ENCODE measurements at regions not wholly inside any gene's neighbourhood (a gene's known extent, or its start where the extent isn't known, plus 50 kb on each side); places are given as distances from the start of the nearest gene placed in this dataset.

- no peak for DNase-seq (ENCODE audit: low read depth in 6 of 9, low spot score in 9 of 9)
- Histone ChIP-seq H3K36me3 (ENCODE audit: control insufficient read depth in 2 of 2, insufficient read depth in 2 of 2, low read length in 1 of 2) (no peaks in the 10 kb centered on the region), H3K27me3 (ENCODE audit: control insufficient read depth in 2 of 2, insufficient read depth in 1 of 2, low read length in 1 of 2) (no peaks in the 10 kb centered on the region), H3K4me3 (ENCODE audit: low read length in 2 of 2) (no peak overlapping the region), H3K9me3 (ENCODE audit: control insufficient read depth in 2 of 2, insufficient read depth in 1 of 2, low read length in 1 of 2) (no peaks in the 10 kb centered on the region), H3K27ac (ENCODE audit: low read depth in 1 of 2, low read length in 1 of 2) (no peak overlapping the region), H3K4me1 (ENCODE audit: control insufficient read depth in 2 of 2, insufficient read depth in 2 of 2, low read length in 2 of 2) (no peaks in the 10 kb centered on the region)
- 76% methylated on average over 2 of the region's 2 CpGs for WGBS
Measured at GRCh38 chr5:6995115-6995514, 281.9 kb downstream of the TENT4A start.

GRCh38 chr5:7000310-7000709 lies 287.1 kb downstream of the TENT4A start:
- Histone ChIP-seq H3K4me1 (ENCODE audit: control insufficient read depth in 2 of 2, insufficient read depth in 2 of 2, low read length in 2 of 2) (no peaks in the 10 kb centered on the region), H3K27ac (ENCODE audit: low read depth in 1 of 2, low read length in 1 of 2) (no peak overlapping the region), H3K36me3 (ENCODE audit: control insufficient read depth in 2 of 2, insufficient read depth in 2 of 2, low read length in 1 of 2) (no peaks in the 10 kb centered on the region), H3K27me3 (ENCODE audit: control insufficient read depth in 2 of 2, insufficient read depth in 1 of 2, low read length in 1 of 2) (no peaks in the 10 kb centered on the region), H3K4me3 (ENCODE audit: low read length in 2 of 2) (no peak overlapping the region), H3K9me3 (ENCODE audit: control insufficient read depth in 2 of 2, insufficient read depth in 1 of 2, low read length in 1 of 2) (no peaks in the 10 kb centered on the region)
- no peak for DNase-seq (ENCODE audit: low read depth in 6 of 9, low spot score in 9 of 9)
- WGBS, result 70% methylated on average over 4 of the region's 4 CpGs

GRCh38 chr5:7010591-7010990 lies 297.4 kb downstream of the TENT4A start:
- 58% methylated on average over 6 of the region's 6 CpGs for WGBS

GRCh38 chr5:7012057-7012456 lies 298.8 kb downstream of the TENT4A start:
- DNase-seq (ENCODE audit: low read depth in 6 of 9, low spot score in 9 of 9), result no peak
- no peaks in the 10 kb centered on the region for H3K4me1 ChIP-seq (ENCODE audit: control insufficient read depth in 2 of 2, insufficient read depth in 2 of 2, low read length in 2 of 2)
- WGBS, result 88% methylated on average over 2 of the region's 2 CpGs
- no peaks in the 10 kb centered on the region for H3K27me3 ChIP-seq (ENCODE audit: control insufficient read depth in 2 of 2, insufficient read depth in 1 of 2, low read length in 1 of 2)
- no peaks in the 10 kb centered on the region for H3K36me3 ChIP-seq (ENCODE audit: control insufficient read depth in 2 of 2, insufficient read depth in 2 of 2, low read length in 1 of 2)
- peaks cover 0 to 4% of the 10 kb centered on the region in 2 donors for H3K9me3 ChIP-seq (ENCODE audit: control insufficient read depth in 2 of 2, insufficient read depth in 1 of 2, low read length in 1 of 2)
- no peak overlapping the region for H3K27ac ChIP-seq (ENCODE audit: low read depth in 1 of 2, low read length in 1 of 2)
- H3K4me3 ChIP-seq (ENCODE audit: low read length in 2 of 2), result no peak overlapping the region

More at GRCh38 chr5:7010591-7010990, 297.4 kb downstream of the TENT4A start:
- no peak overlapping the region for H3K4me3 ChIP-seq (ENCODE audit: low read length in 2 of 2)
- no peak for DNase-seq (ENCODE audit: low read depth in 6 of 9, low spot score in 9 of 9)
- H3K27me3 ChIP-seq (ENCODE audit: control insufficient read depth in 2 of 2, insufficient read depth in 1 of 2, low read length in 1 of 2), result no peaks in the 10 kb centered on the region
- no peaks in the 10 kb centered on the region for H3K36me3 ChIP-seq (ENCODE audit: control insufficient read depth in 2 of 2, insufficient read depth in 2 of 2, low read length in 1 of 2)
- H3K4me1 ChIP-seq (ENCODE audit: control insufficient read depth in 2 of 2, insufficient read depth in 2 of 2, low read length in 2 of 2), result no peaks in the 10 kb centered on the region
- H3K27ac ChIP-seq (ENCODE audit: low read depth in 1 of 2, low read length in 1 of 2), result no peak overlapping the region
- H3K9me3 ChIP-seq (ENCODE audit: control insufficient read depth in 2 of 2, insufficient read depth in 1 of 2, low read length in 1 of 2), result peaks cover 0 to under 1% of the 10 kb centered on the region in 2 donors

GRCh38 chr5:7014611-7015010 lies 301.4 kb downstream of the TENT4A start:
- no peak overlapping the region for H3K4me3 ChIP-seq (ENCODE audit: low read length in 2 of 2)
- H3K4me1 ChIP-seq (ENCODE audit: control insufficient read depth in 2 of 2, insufficient read depth in 2 of 2, low read length in 2 of 2), result no peaks in the 10 kb centered on the region
- H3K27ac ChIP-seq (ENCODE audit: low read depth in 1 of 2, low read length in 1 of 2), result no peak overlapping the region
- H3K27me3 ChIP-seq (ENCODE audit: control insufficient read depth in 2 of 2, insufficient read depth in 1 of 2, low read length in 1 of 2), result no peaks in the 10 kb centered on the region
- no peaks in the 10 kb centered on the region for H3K36me3 ChIP-seq (ENCODE audit: control insufficient read depth in 2 of 2, insufficient read depth in 2 of 2, low read length in 1 of 2)
- DNase-seq (ENCODE audit: low read depth in 6 of 9, low spot score in 9 of 9), result no peak
- WGBS, result 93% methylated on average over 2 of the region's 2 CpGs
- H3K9me3 ChIP-seq (ENCODE audit: control insufficient read depth in 2 of 2, insufficient read depth in 1 of 2, low read length in 1 of 2), result peaks cover 0 to 14% of the 10 kb centered on the region in 2 donors

GRCh38 chr5:7015586-7016256 lies 302.5 kb downstream of the TENT4A start:
- no peak for DNase-seq (ENCODE audit: low read depth in 6 of 9, low spot score in 9 of 9)
- WGBS, result 83% methylated on average over 6 of the region's 6 CpGs
- no peaks in the 10 kb centered on the region for H3K4me1 ChIP-seq (ENCODE audit: control insufficient read depth in 2 of 2, insufficient read depth in 2 of 2, low read length in 2 of 2)
- no peak overlapping the region for H3K4me3 ChIP-seq (ENCODE audit: low read length in 2 of 2)
- H3K9me3 ChIP-seq (ENCODE audit: control insufficient read depth in 2 of 2, insufficient read depth in 1 of 2, low read length in 1 of 2), result peaks cover 0 to 14% of the 10 kb centered on the region in 2 donors
- no peaks in the 10 kb centered on the region for H3K36me3 ChIP-seq (ENCODE audit: control insufficient read depth in 2 of 2, insufficient read depth in 2 of 2, low read length in 1 of 2)
- H3K27me3 ChIP-seq (ENCODE audit: control insufficient read depth in 2 of 2, insufficient read depth in 1 of 2, low read length in 1 of 2), result no peaks in the 10 kb centered on the region
- H3K27ac ChIP-seq (ENCODE audit: low read depth in 1 of 2, low read length in 1 of 2), result no peak overlapping the region

- WGBS, result 72% methylated on average over 10 of the region's 10 CpGs
- Histone ChIP-seq H3K27ac (ENCODE audit: low read depth in 1 of 2, low read length in 1 of 2) (no peak overlapping the region), H3K9me3 (ENCODE audit: control insufficient read depth in 2 of 2, insufficient read depth in 1 of 2, low read length in 1 of 2) (peaks cover 3 to 24% of the 10 kb centered on the region in 2 donors), H3K4me3 (ENCODE audit: low read length in 2 of 2) (no peak overlapping the region), H3K4me1 (ENCODE audit: control insufficient read depth in 2 of 2, insufficient read depth in 2 of 2, low read length in 2 of 2) (no peaks in the 10 kb centered on the region), H3K36me3 (ENCODE audit: control insufficient read depth in 2 of 2, insufficient read depth in 2 of 2, low read length in 1 of 2) (no peaks in the 10 kb centered on the region), H3K27me3 (ENCODE audit: control insufficient read depth in 2 of 2, insufficient read depth in 1 of 2, low read length in 1 of 2) (no peaks in the 10 kb centered on the region)
- no peak for DNase-seq (ENCODE audit: low read depth in 6 of 9, low spot score in 9 of 9)
Measured at GRCh38 chr5:7016999-7017747, 303.9 kb downstream of the TENT4A start.

- Histone ChIP-seq H3K4me1 (ENCODE audit: control insufficient read depth in 2 of 2, insufficient read depth in 2 of 2, low read length in 2 of 2) (no peaks in the 10 kb centered on the region), H3K27ac (ENCODE audit: low read depth in 1 of 2, low read length in 1 of 2) (no peak overlapping the region), H3K27me3 (ENCODE audit: control insufficient read depth in 2 of 2, insufficient read depth in 1 of 2, low read length in 1 of 2) (no peaks in the 10 kb centered on the region), H3K9me3 (ENCODE audit: control insufficient read depth in 2 of 2, insufficient read depth in 1 of 2, low read length in 1 of 2) (peaks cover 3 to 34% of the 10 kb centered on the region in 2 donors), H3K4me3 (ENCODE audit: low read length in 2 of 2) (no peak overlapping the region), H3K36me3 (ENCODE audit: control insufficient read depth in 2 of 2, insufficient read depth in 2 of 2, low read length in 1 of 2) (no peaks in the 10 kb centered on the region)
- DNase-seq (ENCODE audit: low read depth in 6 of 9, low spot score in 9 of 9), result no peak
- 86% methylated on average over 5 of the region's 5 CpGs for WGBS
Measured at GRCh38 chr5:7018198-7018597, 305.0 kb downstream of the TENT4A start.

GRCh38 chr5:7018601-7019000 lies 305.4 kb downstream of the TENT4A start:
- Histone ChIP-seq H3K27me3 (ENCODE audit: control insufficient read depth in 2 of 2, insufficient read depth in 1 of 2, low read length in 1 of 2) (no peaks in the 10 kb centered on the region), H3K9me3 (ENCODE audit: control insufficient read depth in 2 of 2, insufficient read depth in 1 of 2, low read length in 1 of 2) (peaks cover 3 to 35% of the 10 kb centered on the region in 2 donors), H3K27ac (ENCODE audit: low read depth in 1 of 2, low read length in 1 of 2) (no peak overlapping the region), H3K4me1 (ENCODE audit: control insufficient read depth in 2 of 2, insufficient read depth in 2 of 2, low read length in 2 of 2) (no peaks in the 10 kb centered on the region), H3K36me3 (ENCODE audit: control insufficient read depth in 2 of 2, insufficient read depth in 2 of 2, low read length in 1 of 2) (no peaks in the 10 kb centered on the region), H3K4me3 (ENCODE audit: low read length in 2 of 2) (no peak overlapping the region)
- DNase-seq (ENCODE audit: low read depth in 6 of 9, low spot score in 9 of 9), result no peak
